ENCODE measurements at regions not wholly inside any gene's neighbourhood (a gene's known extent, or its start where the extent isn't known, plus 50 kb on each side); places are given as distances from the start of the nearest gene placed in this dataset.

DNA sequence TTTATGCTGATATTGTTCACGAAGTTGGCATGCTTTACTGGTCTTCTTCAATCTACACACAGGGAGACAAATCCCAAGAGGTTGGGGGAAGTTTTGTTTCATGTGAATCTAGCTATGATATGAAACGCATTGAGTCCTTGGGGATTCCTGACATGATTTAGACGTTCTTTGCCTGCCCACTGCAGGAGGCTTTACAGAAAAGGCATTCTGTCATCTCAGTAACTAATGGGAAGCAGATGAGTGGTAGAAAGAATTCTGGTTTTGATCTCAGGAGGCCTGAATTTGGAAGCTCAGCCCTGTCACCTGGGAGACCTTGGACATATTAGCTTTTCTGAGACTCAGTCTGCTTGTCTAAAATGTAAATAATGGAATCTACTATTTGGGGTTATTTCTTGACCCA is 383.0 kb upstream of the NFIA start:
- Histone ChIP-seq H3K9me3 (ENCODE audit: low read depth, low read length, poor library complexity, severe bottlenecking) (no peaks in the 10 kb centered on the region), H3K27ac (ENCODE audit: low read depth, low read length, poor library complexity, severe bottlenecking) (no peak overlapping the region), H3K4me3 (ENCODE audit: low read depth, low read length, poor library complexity, severe bottlenecking) (no peak overlapping the region), H3K27me3 (replicated peaks; ENCODE audit: insufficient read depth, low read depth, low read length, poor library complexity) (peaks cover 48% of the 10 kb centered on the region), H3K4me1 (ENCODE audit: insufficient read depth, low read length, poor library complexity, severe bottlenecking) (no peaks in the 10 kb centered on the region), H3K36me3 (ENCODE audit: insufficient read depth, low read length, poor library complexity, severe bottlenecking) (no peaks in the 10 kb centered on the region)
- intact Hi-C loops (cut with micrococcal nuclease; ENCODE audit: unreplicated experiment), result no loop called here
- CTCF ChIA-PET, result no interaction called here
- peak; percentile 23 for DNase-seq (ENCODE audit: low spot score)
- TF ChIP-seq EZH2 (IDR thresholded peaks at IDR 0.05; ENCODE audit: borderline replicate concordance, low read depth, low read length, poor library complexity, severe bottlenecking) (no peak), CTCF (conservative IDR thresholded peaks at IDR 0.05; ENCODE audit: low read depth, low read length) (no peak)
- BruUV-seq (replicated peaks), result no TSS peak
- POLR2A ChIA-PET (ENCODE audit: low non-redundant PET), result no interaction called here

DNA sequence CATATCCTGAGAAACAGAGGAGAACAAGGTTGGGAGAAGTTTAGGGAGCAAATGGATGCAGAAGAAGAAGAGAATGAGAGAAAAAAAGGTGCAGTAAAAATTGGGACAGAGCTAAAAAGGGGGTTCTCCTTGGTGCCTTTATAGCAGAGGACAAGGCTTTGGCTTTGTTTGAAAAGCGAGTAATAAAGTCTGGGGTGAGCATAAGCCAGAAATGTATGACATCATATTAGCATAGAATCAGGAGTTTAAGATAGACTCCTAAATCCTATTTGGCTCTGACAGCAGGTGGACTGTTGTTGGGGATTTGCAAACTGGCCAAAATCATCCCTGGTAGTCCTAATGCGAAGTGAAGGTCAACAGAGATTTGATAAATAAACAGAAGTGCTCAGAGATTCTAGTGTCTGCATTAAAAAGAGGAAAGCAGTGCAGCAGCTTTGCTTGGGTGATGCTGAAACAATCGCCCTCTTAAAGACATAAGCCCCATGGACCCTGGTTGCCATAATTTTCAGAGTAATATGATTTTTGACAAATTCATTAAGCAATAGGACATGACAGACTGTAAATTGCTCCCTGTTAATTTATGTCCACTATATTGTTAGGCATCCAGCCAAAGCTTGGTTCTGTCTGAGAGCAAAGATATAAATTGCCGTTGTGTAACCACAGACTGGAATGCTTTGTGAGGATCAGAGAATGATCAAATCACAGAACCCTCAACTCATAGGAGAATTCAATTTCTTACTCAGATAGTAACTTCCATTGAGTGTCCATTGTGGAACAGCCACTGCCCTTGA is 385.0 kb upstream of the NFIA start:
- intact Hi-C loops (cut with micrococcal nuclease; ENCODE audit: unreplicated experiment), result no loop called here
- ChIA-PET POLR2A (ENCODE audit: low non-redundant PET) (no interaction called here), CTCF (no interaction called here)
- H3K9me3 ChIP-seq (ENCODE audit: low read depth, low read length, poor library complexity, severe bottlenecking), result no peaks in the 10 kb centered on the region
- H3K27me3 ChIP-seq (replicated peaks; ENCODE audit: insufficient read depth, low read depth, low read length, poor library complexity), result peaks cover 29% of the 10 kb centered on the region
- H3K4me1 ChIP-seq (ENCODE audit: insufficient read depth, low read length, poor library complexity, severe bottlenecking), result no peaks in the 10 kb centered on the region
- DNase-seq (ENCODE audit: low spot score), result no peak
- no peaks in the 10 kb centered on the region for H3K36me3 ChIP-seq (ENCODE audit: insufficient read depth, low read length, poor library complexity, severe bottlenecking)
- BruUV-seq (replicated peaks), result no TSS peak
- no peak for TF ChIP-seq CTCF (conservative IDR thresholded peaks at IDR 0.05; ENCODE audit: low read depth, low read length)
- no peak for TF ChIP-seq EZH2 (IDR thresholded peaks at IDR 0.05; ENCODE audit: borderline replicate concordance, low read depth, low read length, poor library complexity, severe bottlenecking)
- H3K4me3 ChIP-seq (ENCODE audit: low read depth, low read length, poor library complexity, severe bottlenecking), result no peak overlapping the region
- no peak overlapping the region for H3K27ac ChIP-seq (ENCODE audit: low read depth, low read length, poor library complexity, severe bottlenecking)

GRCh38 chr1:60696512-60696911 is 385.8 kb upstream of the NFIA start:
- ChIA-PET CTCF (no interaction called here), POLR2A (ENCODE audit: low non-redundant PET) (no interaction called here)
- DNase-seq (ENCODE audit: low spot score), result no peak
- H3K9me3 ChIP-seq (ENCODE audit: low read depth, low read length, poor library complexity, severe bottlenecking), result no peaks in the 10 kb centered on the region
- H3K4me1 ChIP-seq (ENCODE audit: insufficient read depth, low read length, poor library complexity, severe bottlenecking), result no peaks in the 10 kb centered on the region
- intact Hi-C loops (cut with micrococcal nuclease; ENCODE audit: unreplicated experiment), result no loop called here
- H3K27ac ChIP-seq (ENCODE audit: low read depth, low read length, poor library complexity, severe bottlenecking), result no peak overlapping the region
- no TSS peak for BruUV-seq (replicated peaks)
- TF ChIP-seq EZH2 (IDR thresholded peaks at IDR 0.05; ENCODE audit: borderline replicate concordance, low read depth, low read length, poor library complexity, severe bottlenecking), result no peak
- no peak for TF ChIP-seq CTCF (conservative IDR thresholded peaks at IDR 0.05; ENCODE audit: low read depth, low read length)
- H3K36me3 ChIP-seq (ENCODE audit: insufficient read depth, low read length, poor library complexity, severe bottlenecking), result no peaks in the 10 kb centered on the region
- no peak overlapping the region for H3K4me3 ChIP-seq (ENCODE audit: low read depth, low read length, poor library complexity, severe bottlenecking)
- peaks cover 23% of the 10 kb centered on the region for H3K27me3 ChIP-seq (replicated peaks; ENCODE audit: insufficient read depth, low read depth, low read length, poor library complexity)

Data from A673 (cell line).